ENCODE measurements at regions not wholly inside any gene's neighbourhood (a gene's known extent, or its start where the extent isn't known, plus 50 kb on each side); places are given as distances from the start of the nearest gene placed in this dataset.
"Not testable (repeated sequence)": the region's sequence is repeated elsewhere in the genome, so short reads cannot be mapped to it uniquely, and the experiment has no call there.

DNA sequence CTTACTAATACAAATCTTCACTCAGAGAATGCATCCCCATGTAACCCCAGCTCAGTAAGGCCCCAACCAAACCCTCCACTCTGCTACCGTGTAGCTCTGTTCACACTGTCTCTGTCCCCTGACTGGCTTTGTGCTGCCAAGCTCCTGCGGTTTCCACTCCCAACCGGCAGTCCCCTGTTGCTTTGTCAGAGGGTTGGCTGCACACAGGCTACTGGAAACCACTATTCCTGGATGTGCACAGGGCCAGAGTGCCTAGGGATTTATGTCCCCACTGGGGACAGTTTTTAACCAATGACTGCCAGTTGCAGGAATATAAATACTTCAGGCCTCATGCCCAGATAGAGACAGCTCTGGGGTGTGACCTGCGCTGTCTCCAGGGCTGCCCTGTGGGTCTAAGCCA is 157.1 kb upstream of the C16orf82 start:
- DNase-seq = no peak

DNA sequence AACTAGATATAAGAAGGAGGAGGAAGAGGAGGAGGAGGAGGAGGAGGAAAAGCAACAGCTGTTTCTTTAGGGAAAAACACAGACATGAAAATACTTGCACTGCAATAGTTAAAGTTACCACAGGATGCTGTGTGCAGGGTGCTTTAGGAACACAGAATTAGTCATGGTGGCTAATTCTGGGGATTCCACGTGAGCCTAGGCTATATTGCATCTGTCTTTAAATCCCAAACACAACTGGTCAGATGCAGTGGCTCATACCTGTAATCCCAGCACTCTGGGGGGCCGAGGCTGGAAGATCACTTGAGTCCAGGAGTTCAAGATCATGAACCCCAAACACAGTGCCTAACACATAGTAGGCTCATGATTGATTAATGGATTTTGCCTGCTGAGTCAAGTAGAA is 155.3 kb upstream of the C16orf82 start:
- no peak for DNase-seq

DNA sequence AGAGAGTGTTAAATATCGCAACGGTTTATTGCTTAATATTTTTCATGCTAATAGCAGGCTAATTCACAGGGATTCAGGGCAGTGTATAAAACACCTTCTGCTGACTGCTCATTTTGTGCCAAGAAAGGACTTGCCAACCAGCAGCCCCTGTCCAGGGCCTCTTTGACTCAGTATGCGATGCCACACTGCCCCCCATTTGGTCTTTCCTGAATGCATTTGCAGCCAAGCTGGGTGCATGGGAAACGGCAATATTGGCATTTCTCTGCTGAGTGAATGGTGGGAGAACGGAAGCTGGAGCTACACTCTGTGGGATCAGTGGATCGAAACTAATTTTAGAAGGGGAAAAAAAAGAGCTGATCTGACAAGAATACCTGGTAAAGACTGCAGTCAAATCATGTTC is 152.9 kb upstream of the C16orf82 start:
- DNase-seq = no peak

GRCh38 chr16:26930786-26931581 is 135.7 kb upstream of the C16orf82 start:
- no peak for DNase-seq

- no peak for DNase-seq
These were observed 116.1 kb upstream of the C16orf82 start for GRCh38 chr16:26950636-26951035.

- no peak for DNase-seq
These were observed 114.8 kb upstream of the C16orf82 start for GRCh38 chr16:26951950-26952349.

GRCh38 chr16:26952411-26952810 is 114.3 kb upstream of the C16orf82 start:
- DNase-seq = no peak

DNA sequence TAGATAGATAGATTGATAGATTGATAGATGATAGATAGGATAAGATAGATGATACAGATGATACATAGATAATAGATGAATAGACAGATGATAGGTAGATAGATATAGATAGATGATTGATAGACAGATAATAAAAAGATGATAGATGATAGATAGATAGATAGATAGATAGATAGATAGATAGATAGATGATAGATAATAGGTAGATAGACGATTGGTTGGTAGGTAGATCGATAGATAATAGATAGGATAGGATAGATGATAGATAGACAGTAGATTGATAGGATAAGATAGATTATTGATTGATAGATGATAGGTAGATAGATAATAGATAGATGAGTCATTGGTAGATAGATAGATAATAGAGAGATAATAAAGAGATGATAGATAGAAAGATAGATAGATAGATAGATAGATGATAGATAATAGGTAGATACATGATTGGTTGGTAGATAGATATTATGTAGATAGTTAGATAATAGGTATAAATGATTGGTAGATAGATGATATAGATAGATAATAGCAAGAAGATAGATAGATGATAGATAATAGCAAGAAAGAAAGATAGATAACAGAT is 109.4 kb upstream of the C16orf82 start:
- DNase-seq = no peak

DNA sequence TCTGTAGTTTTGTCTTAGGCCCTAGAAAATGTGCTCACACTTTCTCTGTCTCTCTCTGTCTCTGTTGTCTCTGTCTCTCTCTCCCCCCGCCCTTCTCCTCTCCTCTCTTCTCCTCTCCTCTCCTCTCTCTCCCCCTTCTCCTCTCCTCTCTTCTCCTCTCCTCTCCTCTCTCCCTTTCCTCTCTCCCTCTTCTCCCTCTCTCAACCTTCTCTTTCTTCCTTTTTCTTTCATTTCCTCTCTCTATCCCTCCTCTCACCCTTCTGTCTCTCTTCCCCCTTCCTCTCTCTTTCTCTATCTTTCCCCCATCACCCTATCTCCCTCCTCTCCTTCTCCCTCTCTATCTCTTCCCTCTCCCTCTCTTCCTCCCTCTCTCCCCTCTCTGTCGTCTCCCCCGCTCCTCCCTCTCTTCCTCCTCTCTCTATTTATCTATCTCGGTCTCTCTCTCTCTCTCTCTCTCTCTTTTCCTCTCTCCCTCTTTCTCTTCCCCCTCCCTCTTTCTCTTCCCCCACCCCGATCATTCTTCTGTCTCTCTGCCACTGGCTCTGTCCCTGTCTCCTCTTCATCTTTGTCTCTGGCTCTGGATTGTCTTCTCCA is 107.2 kb upstream of the C16orf82 start:
- DNase-seq = no peak

GRCh38 chr16:26961459-26961858 is 105.3 kb upstream of the C16orf82 start:
- DNase-seq = no peak

DNA sequence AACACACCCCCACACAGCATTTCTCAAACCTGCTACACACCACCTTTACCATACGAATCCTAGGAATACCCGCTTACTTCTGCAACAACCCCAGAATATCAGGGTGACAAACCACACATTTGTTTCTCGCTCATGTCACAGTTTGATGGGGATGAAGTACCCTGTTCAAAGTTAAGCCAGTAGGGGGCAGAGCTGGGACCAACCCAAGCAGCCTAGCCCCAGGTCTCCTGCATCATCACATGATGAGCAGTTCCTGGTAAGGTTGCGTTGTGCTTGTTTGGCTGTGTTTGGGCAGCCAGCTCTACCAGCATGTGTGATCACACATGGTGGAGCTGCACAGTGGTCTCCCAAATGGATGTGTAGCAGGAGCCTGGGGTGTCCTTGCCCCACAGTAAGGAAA is 103.6 kb upstream of the C16orf82 start:
- DNase-seq = no peak

DNA sequence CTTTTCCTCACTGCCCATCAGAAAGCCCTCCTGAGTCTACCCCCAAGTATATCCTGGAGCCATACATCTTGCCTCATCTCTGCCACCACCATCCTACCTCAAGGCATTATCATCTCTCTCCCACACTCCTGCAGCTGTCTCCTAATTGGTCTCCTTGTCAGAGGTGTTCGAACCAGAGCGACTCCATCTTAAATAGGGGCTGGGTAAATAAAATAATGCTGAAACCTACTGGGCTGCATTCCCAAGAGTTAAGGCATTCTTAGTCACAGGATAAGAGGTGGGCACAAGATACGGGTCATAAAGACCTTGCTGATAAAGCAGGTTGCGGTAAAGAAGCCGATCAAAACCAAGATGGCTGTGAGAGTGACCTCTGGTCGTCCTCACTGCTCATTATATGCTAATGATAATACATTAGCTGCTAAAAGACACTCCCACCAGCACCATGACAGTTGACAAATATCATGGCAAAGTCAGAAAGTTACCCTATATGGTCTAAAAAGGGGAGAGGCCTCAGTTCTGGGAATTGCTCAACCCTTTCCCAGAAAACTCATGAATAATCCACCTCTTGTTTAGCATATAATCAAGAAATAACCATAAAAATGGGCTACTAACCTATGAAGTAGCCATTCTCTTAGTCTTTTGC is 97.0 kb upstream of the C16orf82 start:
- DNase-seq = no peak

- DNase-seq = no peak
These were observed 96.4 kb upstream of the C16orf82 start for GRCh38 chr16:26970292-26970691.

DNA sequence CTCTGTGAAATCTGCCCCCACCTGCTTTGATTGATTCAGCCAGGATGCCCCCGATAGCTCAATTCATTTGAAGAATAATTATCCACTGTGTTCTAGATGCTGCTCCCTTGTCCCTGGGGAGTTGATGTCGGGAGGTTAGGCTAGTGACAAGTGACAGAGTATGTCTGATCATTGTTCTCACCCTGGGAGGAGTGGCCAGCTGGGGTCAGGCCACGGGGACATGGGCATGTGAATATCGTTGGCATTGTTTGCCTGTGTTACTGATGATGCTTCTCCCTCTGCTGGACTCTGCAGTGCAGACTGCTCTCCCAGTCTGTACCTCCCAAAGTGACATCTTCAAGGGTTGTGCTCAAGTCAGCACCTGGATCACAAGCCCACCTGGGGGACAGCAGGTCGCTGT is 89.9 kb upstream of the C16orf82 start:
- no peak for DNase-seq

- DNase-seq = no peak
These were observed 85.3 kb upstream of the C16orf82 start for GRCh38 chr16:26981266-26981938.

GRCh38 chr16:26982422-26982821 is 84.3 kb upstream of the C16orf82 start:
- DNase-seq = no peak

DNA sequence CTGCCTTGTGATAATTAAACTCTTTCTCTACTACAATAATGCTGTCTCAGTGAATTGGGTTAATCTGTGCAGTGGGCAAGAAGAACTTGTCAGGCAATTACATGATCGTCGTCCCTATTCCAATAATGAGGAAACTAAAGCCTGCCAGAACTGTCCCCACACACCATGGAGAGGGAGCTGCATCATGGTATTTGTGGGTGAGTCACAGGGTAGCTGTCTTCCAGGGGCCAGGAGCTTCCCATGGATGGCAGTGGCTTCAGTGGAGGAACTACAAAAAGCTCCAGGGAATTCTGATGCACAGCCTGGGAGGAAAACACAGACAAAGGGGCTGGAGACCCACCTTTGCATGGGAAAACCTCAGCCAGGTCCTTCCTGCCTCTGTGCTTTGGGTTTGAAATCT is 83.3 kb upstream of the C16orf82 start:
- no peak for DNase-seq

GRCh38 chr16:26985100-26986065 is 81.3 kb upstream of the C16orf82 start:
- no peak for DNase-seq

GRCh38 chr16:26987597-26988010 is 79.1 kb upstream of the C16orf82 start:
- no peak for DNase-seq

- DNase-seq = no peak
These were observed 78.5 kb upstream of the C16orf82 start for GRCh38 chr16:26988186-26988585.

DNA sequence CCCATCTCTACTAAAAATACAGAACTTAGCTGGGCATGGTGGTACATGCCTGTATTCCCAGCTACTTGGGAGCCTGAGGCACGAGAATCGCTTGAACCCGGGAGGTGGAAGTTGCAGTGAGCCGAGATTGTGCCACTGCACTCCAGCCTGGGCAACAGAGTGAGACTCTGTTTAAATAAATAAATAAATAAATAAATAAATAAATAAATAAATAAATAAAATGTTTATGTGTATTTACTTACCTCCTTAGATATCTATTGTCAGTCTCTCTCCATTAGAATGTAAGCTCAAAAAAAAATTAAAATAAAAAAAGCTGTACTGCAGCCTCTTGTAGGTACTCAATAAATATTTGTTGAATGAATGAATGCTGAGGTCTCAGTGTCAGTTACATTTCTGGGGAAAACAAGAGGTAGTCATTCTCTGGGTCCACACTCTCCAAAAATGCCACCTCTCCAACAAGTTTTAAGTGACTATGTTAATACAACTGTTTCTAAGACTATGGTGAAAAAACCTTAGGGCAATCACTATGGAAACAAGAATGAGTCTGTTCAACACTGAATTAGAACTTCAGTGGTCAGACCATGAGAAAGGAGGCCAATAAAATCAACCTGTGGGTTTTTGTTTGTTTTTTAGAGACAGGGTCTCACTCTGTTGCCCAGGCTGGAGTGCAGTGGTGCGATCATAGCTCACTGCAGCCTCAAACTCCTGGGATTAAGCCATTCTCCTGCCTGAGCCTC is 76.2 kb upstream of the C16orf82 start:
- DNase-seq = not testable (repeated sequence)

Data from NCI-H146 (cell line).